Subcutaneous abdominal adipose tissue (tissue), 5 donors: ENCODE measurements at regions not wholly inside any gene's neighbourhood (a gene's known extent, or its start where the extent isn't known, plus 50 kb on each side); places are given as distances from the start of the nearest gene placed in this dataset.

Experiments used
- H3K27ac ChIP-seq: one replicate; pipeline ENCODE4 v1.7.0; 2013; ENCODE audit warnings: low read depth, mild to moderate bottlenecking, inconsistent platforms, low read length, moderate library complexity
- H3K27me3 ChIP-seq, 5 donors: one replicate each; pipeline ENCODE4 v1.7.0; 2013; ENCODE audit warnings: low read length in 5 of 5, inconsistent platforms in 1 of 5; ENCODE audit not compliant: control insufficient read depth in 5 of 5, insufficient read depth in 4 of 5
- H3K36me3 ChIP-seq, 5 donors: one replicate each; pipeline ENCODE4 v1.7.0; 2013; ENCODE audit warnings: low read length in 5 of 5; ENCODE audit not compliant: control insufficient read depth in 5 of 5, insufficient read depth in 5 of 5
- H3K4me1 ChIP-seq, 5 donors: one replicate each; pipeline ENCODE4 v1.7.0; 2013; ENCODE audit warnings: low read length in 5 of 5, mild to moderate bottlenecking in 3 of 5, moderate library complexity in 1 of 5; ENCODE audit not compliant: control insufficient read depth in 5 of 5, insufficient read depth in 5 of 5
- H3K4me3 ChIP-seq, 5 donors: one replicate each; pipeline ENCODE4 v1.7.0; 2013; ENCODE audit warnings: low read length in 5 of 5, low read depth in 1 of 5
- H3K9ac ChIP-seq, 5 donors: one replicate each; pipeline ENCODE4 v1.7.0; 2013; ENCODE audit warnings: low read length in 5 of 5, mild to moderate bottlenecking in 4 of 5, moderate library complexity in 3 of 5
- H3K9me3 ChIP-seq, 5 donors: one replicate each; pipeline ENCODE4 v1.7.0; 2013; ENCODE audit warnings: low read length in 5 of 5; ENCODE audit not compliant: control insufficient read depth in 5 of 5
- donor health status: healthy.
- donor health status: healthy.
- donor health status: healthy.
- donor health status: healthy.
- donor health status: healthy.

DNA sequence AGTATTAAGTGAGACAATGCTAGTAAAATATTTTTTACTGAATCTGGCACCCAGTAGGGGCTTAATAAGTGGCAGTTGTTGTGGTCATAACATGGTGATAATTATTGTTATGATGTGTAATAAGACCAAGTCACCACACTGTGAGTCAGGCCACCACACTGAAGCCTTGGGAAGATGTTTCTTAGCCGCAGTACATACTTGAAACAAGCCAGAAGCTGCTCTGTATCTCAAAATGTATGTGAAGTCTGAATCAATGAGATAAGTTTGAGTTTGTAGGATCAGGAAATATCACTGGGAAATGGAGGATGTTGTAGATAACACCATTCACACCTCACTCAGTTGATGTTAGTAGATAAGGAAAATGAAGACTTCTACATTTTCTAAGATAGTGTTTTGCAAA is 51.3 kb upstream of the PTPN3 start:
- Histone ChIP-seq H3K4me3 (no peak overlapping the region), H3K9me3 (peaks cover 0 to 11% (median 2%) of the 10 kb centered on the region in 5 donors), H3K4me1 (no peaks in the 10 kb centered on the region)

GRCh38 chr9:109551651-109552050 is 53.5 kb upstream of the PTPN3 start:
- peaks cover 0 to 8% (median 0%) of the 10 kb centered on the region in 5 donors for H3K9me3 ChIP-seq
- no peak overlapping the region for H3K9ac ChIP-seq
- H3K27me3 ChIP-seq = peaks cover 0 to 2% (median 0%) of the 10 kb centered on the region in 5 donors
- H3K4me1 ChIP-seq = no peaks in the 10 kb centered on the region
- no peak overlapping the region for H3K27ac ChIP-seq
- no peaks in the 10 kb centered on the region for H3K36me3 ChIP-seq
- H3K4me3 ChIP-seq = no peak overlapping the region

More for the DNA sequence above, 51.3 kb upstream of the PTPN3 start:
- peaks cover 0 to 2% (median 0%) of the 10 kb centered on the region in 5 donors for H3K27me3 ChIP-seq
- no peak overlapping the region for H3K9ac ChIP-seq
- no peak overlapping the region for H3K27ac ChIP-seq
- no peaks in the 10 kb centered on the region for H3K36me3 ChIP-seq

GRCh38 chr9:109555215-109555614 is 57.1 kb upstream of the PTPN3 start:
- peaks cover 0 to 17% (median 8%) of the 10 kb centered on the region in 5 donors for H3K4me1 ChIP-seq
- no peak overlapping the region for H3K4me3 ChIP-seq
- H3K27ac ChIP-seq = no peak overlapping the region
- peaks cover 0 to 2% (median 0%) of the 10 kb centered on the region in 5 donors for H3K27me3 ChIP-seq
- no peaks in the 10 kb centered on the region for H3K9me3 ChIP-seq
- no peak overlapping the region for H3K9ac ChIP-seq
- H3K36me3 ChIP-seq = no peaks in the 10 kb centered on the region

DNA sequence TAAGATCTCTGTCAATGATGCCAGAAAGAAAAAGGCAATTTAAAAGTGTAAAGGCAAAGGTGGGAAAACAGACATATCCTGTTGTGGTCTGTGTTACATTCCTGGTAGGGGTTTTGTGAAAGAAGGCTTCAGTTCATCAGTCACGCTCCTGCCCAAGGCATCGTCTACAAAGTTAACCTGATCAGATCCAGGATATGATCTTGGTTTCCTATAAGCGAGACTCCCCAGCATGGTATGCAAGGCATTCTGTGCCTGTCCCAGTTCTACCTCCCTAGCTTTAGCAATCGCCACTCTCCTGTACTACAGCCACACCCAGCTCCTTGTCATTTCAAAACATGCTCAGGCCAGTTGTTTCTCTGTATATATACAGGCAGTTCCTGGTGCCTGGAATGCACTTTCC is 58.0 kb upstream of the PTPN3 start:
- Histone ChIP-seq H3K27ac (no peak overlapping the region), H3K9ac (no peak overlapping the region), H3K9me3 (no peaks in the 10 kb centered on the region), H3K27me3 (no peaks in the 10 kb centered on the region), H3K4me1 (peaks cover 0 to 17% (median 10%) of the 10 kb centered on the region in 5 donors), H3K36me3 (no peaks in the 10 kb centered on the region), H3K4me3 (no peak overlapping the region)

- H3K9ac ChIP-seq = no peak overlapping the region
- no peak overlapping the region for H3K27ac ChIP-seq
- H3K9me3 ChIP-seq = no peaks in the 10 kb centered on the region
- peaks cover 0 to 17% (median 10%) of the 10 kb centered on the region in 5 donors for H3K4me1 ChIP-seq
- H3K27me3 ChIP-seq = peaks cover 0 to 2% (median 0%) of the 10 kb centered on the region in 5 donors
- H3K4me3 ChIP-seq = no peak overlapping the region
- no peaks in the 10 kb centered on the region for H3K36me3 ChIP-seq
Observed at GRCh38 chr9:109556786-109557185, 58.7 kb upstream of the PTPN3 start.

DNA sequence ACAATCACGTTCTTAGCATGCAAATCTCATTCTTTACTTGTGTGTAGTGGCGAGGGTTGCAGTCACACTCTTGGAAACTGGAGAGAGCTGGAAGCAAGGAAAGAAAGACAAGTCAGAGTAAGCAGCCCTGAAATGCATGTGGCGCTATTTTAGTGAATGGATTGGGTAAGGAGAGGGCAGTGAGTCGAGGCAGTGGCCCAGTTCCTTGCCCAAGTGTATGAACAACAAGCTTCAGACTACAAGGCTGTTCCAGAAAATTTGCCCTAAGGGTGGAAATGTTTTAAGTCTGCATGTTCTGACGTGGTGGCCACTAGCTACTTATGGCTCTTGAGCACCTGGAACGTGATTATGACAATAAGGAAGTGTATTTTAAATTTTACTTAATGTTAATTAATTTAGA is 59.4 kb upstream of the PTPN3 start:
- H3K27me3 ChIP-seq = peaks cover 0 to 2% (median 0%) of the 10 kb centered on the region in 5 donors
- no peak overlapping the region for H3K9ac ChIP-seq
- H3K9me3 ChIP-seq = no peaks in the 10 kb centered on the region
- no peaks in the 10 kb centered on the region for H3K36me3 ChIP-seq
- H3K27ac ChIP-seq = no peak overlapping the region
- H3K4me1 ChIP-seq = peaks cover 0 to 17% (median 10%) of the 10 kb centered on the region in 5 donors
- H3K4me3 ChIP-seq = no peak overlapping the region

DNA sequence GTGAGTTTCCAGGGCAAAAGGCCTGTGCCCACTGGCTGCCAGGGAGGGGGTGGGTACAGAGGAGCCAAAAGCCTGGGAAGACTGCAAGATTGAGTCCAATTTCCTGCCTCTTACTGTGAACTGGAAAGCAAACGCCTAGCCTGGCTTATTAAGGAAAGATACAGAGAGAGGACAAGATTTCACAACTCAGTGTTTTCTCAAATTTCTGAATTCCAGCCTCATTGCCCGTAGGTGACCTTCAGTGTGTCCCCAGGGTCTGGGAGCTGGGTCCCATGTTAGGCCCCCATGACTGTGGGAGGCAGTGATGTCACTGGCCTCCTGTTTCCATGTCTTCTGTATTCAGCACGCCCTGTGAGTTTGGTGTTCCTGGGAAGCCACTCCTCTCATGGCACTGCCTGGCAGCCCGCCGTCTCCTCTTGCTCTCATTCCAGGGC is 60.6 kb upstream of the PTPN3 start:
- no peaks in the 10 kb centered on the region for H3K36me3 ChIP-seq
- H3K27ac ChIP-seq = no peak overlapping the region
- H3K27me3 ChIP-seq = peaks cover 0 to 2% (median 0%) of the 10 kb centered on the region in 5 donors
- H3K9me3 ChIP-seq = no peaks in the 10 kb centered on the region
- H3K4me3 ChIP-seq = no peak overlapping the region
- H3K4me1 ChIP-seq = peaks cover 0 to 17% (median 10%) of the 10 kb centered on the region in 5 donors
- peak overlapping the region in 1 of 5 donors; percentile 44 for H3K9ac ChIP-seq

GRCh38 chr9:109560470-109561132 is 62.5 kb upstream of the PTPN3 start:
- H3K4me3 ChIP-seq = no peak overlapping the region
- H3K4me1 ChIP-seq = peaks cover 0 to 17% (median 10%) of the 10 kb centered on the region in 5 donors
- peaks cover 0 to 2% (median 0%) of the 10 kb centered on the region in 5 donors for H3K27me3 ChIP-seq
- no peaks in the 10 kb centered on the region for H3K36me3 ChIP-seq
- no peak overlapping the region for H3K27ac ChIP-seq
- no peaks in the 10 kb centered on the region for H3K9me3 ChIP-seq
- H3K9ac ChIP-seq = no peak overlapping the region

- H3K27me3 ChIP-seq = peaks cover 0 to 2% (median 0%) of the 10 kb centered on the region in 5 donors
- H3K4me3 ChIP-seq = no peak overlapping the region
- H3K9me3 ChIP-seq = no peaks in the 10 kb centered on the region
- no peak overlapping the region for H3K27ac ChIP-seq
- no peak overlapping the region for H3K9ac ChIP-seq
- peaks cover 0 to 17% (median 10%) of the 10 kb centered on the region in 5 donors for H3K4me1 ChIP-seq
- H3K36me3 ChIP-seq = no peaks in the 10 kb centered on the region
Observed at GRCh38 chr9:109561137-109561536, 63.0 kb upstream of the PTPN3 start.

- H3K4me1 ChIP-seq = no peaks in the 10 kb centered on the region
- no peak overlapping the region for H3K9ac ChIP-seq
- no peak overlapping the region for H3K4me3 ChIP-seq
- H3K27ac ChIP-seq = no peak overlapping the region
- H3K9me3 ChIP-seq = peaks cover 0 to 4% (median 3%) of the 10 kb centered on the region in 5 donors
- H3K27me3 ChIP-seq = no peaks in the 10 kb centered on the region
- H3K36me3 ChIP-seq = no peaks in the 10 kb centered on the region
Observed at GRCh38 chr9:109568089-109568488, 70.0 kb upstream of the PTPN3 start.
